M059J (cell line): ENCODE measurements at regions not wholly inside any gene's neighbourhood (a gene's known extent, or its start where the extent isn't known, plus 50 kb on each side); places are given as distances from the start of the nearest gene placed in this dataset.

Experiments used
- DNase-seq: peaks from one replicate; pipeline ENCODE4 v3.0.0-alpha.2; 2012; ENCODE audit warnings: low read depth

DNA sequence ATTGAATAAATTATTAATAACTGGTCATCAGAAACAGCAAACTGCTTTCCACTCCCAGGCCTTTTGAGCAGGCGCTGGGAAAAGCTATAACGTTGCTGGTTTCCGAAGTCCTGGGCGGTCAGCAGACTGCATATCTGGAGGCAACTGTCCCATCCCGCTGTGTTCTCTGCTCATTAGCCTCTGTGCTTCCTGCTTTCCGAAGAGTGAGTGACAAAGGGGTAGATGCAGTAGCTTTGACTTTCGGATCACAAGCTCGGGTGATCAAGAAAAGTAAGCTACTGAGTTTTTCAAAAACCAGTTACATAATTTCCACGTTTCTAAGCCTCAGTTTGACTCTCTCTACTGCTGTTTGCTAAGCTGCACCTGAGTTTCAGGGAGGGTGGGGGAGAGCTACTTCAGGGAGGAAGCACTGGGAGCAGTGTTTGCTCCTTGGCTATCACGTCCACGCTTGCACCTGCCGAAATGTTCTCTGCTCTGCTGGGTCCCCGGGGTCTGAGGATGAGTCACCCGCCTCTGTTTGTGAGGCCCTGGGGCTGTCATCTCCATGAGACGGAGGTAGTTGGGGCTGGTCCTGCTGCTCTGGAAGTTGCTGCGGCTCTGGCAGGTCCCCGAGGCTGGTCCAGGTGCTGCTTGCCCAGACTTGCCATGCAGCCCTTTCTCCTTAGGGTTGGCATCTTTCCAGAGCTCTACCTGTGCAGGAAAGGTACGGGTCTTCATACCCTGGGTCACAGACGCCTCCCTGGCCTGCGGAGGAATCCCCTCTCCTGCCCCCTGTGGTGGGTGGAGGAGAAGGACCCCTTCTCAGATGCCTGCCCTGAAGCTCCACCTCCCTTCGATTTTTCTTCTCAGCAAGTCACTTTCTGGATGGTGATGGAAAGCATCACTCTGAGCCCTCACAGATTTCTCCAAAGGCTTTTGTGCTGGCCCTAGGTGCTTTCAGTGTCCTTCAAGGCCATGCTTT, 220.0 kb downstream of the QKI start:
- DNase-seq: no peak

DNA sequence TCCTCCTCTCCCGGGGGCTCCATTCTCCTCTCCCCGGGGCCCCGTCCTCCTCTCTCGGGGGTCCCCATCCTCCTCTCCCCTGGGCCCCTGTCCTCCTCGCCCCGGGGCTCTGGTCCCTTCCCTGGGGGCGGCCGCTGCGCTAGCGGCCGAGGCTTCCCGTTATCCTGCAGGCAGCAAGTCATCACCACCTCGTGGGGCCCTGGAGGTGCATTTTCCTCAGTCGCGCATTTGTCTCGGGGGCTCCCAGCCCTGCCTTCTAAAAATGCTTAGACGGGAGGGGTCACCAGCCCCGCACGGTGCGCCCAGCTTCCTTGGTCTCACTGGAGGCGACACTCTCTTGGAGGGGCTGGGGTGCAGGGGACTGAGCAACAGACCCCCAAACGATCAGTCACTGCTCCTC, 216.5 kb downstream of the QKI start:
- DNase-seq: no peak

DNA sequence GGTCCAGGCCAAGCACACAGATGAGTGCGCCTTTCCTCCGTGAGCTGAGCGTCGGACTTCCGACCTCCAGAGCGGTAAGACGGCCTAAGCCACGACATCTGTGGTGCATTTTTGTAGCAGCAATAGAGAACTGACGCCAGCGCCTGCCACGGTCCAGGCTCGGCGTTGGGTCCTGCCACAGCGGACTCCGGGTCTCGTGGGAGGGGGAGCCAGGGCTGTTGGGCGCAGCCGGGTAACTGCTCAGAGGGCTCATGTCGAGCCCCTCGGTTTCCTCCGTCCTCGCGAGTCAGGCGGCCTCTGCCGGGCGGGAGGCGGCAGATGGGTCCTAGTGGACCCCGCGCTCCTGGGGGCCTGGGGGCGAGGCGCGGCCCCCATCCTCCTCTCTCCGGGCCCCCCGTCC, 216.1 kb downstream of the QKI start:
- no peak for DNase-seq

DNA sequence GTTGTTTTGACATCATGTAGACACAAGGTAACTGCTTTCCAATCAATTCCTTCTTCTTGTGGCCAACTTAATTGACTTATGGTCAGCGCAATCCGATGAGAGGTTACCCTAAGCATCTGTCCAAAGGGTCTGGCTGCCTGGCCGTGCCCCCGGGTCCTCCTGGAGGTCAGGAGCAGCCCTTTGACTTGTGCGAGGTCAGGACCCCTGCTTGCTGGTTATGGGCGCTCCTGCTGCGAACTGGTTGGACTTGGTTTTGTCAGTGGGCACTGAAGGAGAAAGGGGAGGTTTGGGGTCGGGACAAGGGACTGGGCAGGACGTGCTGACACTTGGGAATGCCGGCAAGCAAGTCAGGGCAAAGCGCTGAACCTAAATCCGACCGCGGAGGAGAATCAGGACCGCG, 215.6 kb downstream of the QKI start:
- DNase-seq: no peak
